IMR-90 (cell line): ENCODE measurements at regions not wholly inside any gene's neighbourhood (a gene's known extent, or its start where the extent isn't known, plus 50 kb on each side); places are given as distances from the start of the nearest gene placed in this dataset.

ENCODE experiments used
- CHD1 ChIP-seq: IDR thresholded peaks from 2 replicates; pipeline ENCODE4 v1.6.1; 2012; ENCODE audit warnings: low read depth, low read length, improper control_type of control experiment
- CTCF ChIP-seq: conservative IDR thresholded peaks from 2 replicates; pipeline ENCODE4 v1.5.1; 2012; ENCODE audit warnings: mild to moderate bottlenecking, low read depth, low read length, improper control_type of control experiment
- MXI1 ChIP-seq: IDR thresholded peaks from 2 replicates; pipeline ENCODE4 v1.6.1; 2012; ENCODE audit warnings: low read depth, mild to moderate bottlenecking, low read length, moderate library complexity, borderline replicate concordance
- POLR2A ChIP-seq: IDR thresholded peaks from 2 replicates; pipeline ENCODE4 v1.6.1; 2012; ENCODE audit warnings: mild to moderate bottlenecking, low read depth, low read length
- RAD21 ChIP-seq: IDR thresholded peaks from 2 replicates; pipeline ENCODE4 v1.6.1; 2012; ENCODE audit warnings: low read length, improper control_type of control experiment
- RCOR1 ChIP-seq: IDR thresholded peaks from 2 replicates; pipeline ENCODE4 v1.6.1; 2012; ENCODE audit warnings: mild to moderate bottlenecking, low read length, improper control_type of control experiment; ENCODE audit not compliant: insufficient replicate concordance
- RFX5 ChIP-seq: IDR thresholded peaks from 2 replicates; pipeline ENCODE4 v1.8.0; 2012; ENCODE audit warnings: low read depth, mild to moderate bottlenecking, low read length, moderate library complexity
- SMC3 ChIP-seq: fragments of 150-350 bp; IDR thresholded peaks from 2 replicates; pipeline ENCODE4 v1.6.1; 2016; ENCODE audit warnings: low read depth, mild to moderate bottlenecking, antibody characterized with exemption, low read length, moderate library complexity
- USF2 ChIP-seq: fragments of 150-350 bp; IDR thresholded peaks from 2 replicates; pipeline ENCODE4 v1.6.1; 2017; ENCODE audit warnings: mild to moderate bottlenecking, antibody characterized with exemption, low read length, low read depth

GRCh38 chr2:82998781-82999180 lies 1460.3 kb downstream of the SUCLG1 start:
- TF ChIP-seq CTCF (no peak), POLR2A (no peak), RCOR1 (no peak), SMC3 (no peak), RAD21 (no peak), MXI1 (no peak), RFX5 (no peak), CHD1 (no peak), USF2 (no peak)
